WTC11 (cell line): ENCODE measurements at regions not wholly inside any gene's neighbourhood (a gene's known extent, or its start where the extent isn't known, plus 50 kb on each side); places are given as distances from the start of the nearest gene placed in this dataset.

ENCODE experiments used
- CREB1 ChIP-seq: sonication (generic); formaldehyde crosslinking; IDR thresholded peaks from 2 replicates; pipeline ENCODE4 v1.8.0; 2023; ENCODE audit warnings: mild to moderate bottlenecking, missing genetic modification reagents
- PREB ChIP-seq: sonication (generic); formaldehyde crosslinking; IDR thresholded peaks from 2 replicates; pipeline ENCODE4 v1.8.1; 2022; ENCODE audit warnings: mild to moderate bottlenecking, missing genetic modification reagents, moderate library complexity, borderline replicate concordance
- USF2 ChIP-seq: sonication (generic); formaldehyde crosslinking; IDR thresholded peaks from 2 replicates; pipeline ENCODE4 v1.8.1; 2023; ENCODE audit warnings: mild to moderate bottlenecking, missing genetic modification reagents, moderate library complexity
- ZNF263 ChIP-seq: sonication (generic); formaldehyde crosslinking; IDR thresholded peaks from 2 replicates; pipeline ENCODE4 v1.8.1; 2022; ENCODE audit warnings: low read depth, mild to moderate bottlenecking, moderate library complexity, missing genetic modification reagents
- ZNF396 ChIP-seq: fragments of 250-450 bp; sonication (Bioruptor Pico); IDR thresholded peaks from 2 replicates; pipeline ENCODE4 v1.8.0; 2021; ENCODE audit warnings: mild to moderate bottlenecking, moderate library complexity, borderline replicate concordance

- TF ChIP-seq ZNF263 (no peak), CREB1 (no peak), USF2 (no peak), PREB (CRISPR knock-in tag) (no peak), ZNF396 (CRISPR knock-in tag) (no peak)
Observed at GRCh38 chr18:47709556-47709955, 220.9 kb downstream of the SMAD2 start.
